Right atrium auricular region (tissue), 2 donors: ENCODE measurements at regions not wholly inside any gene's neighbourhood (a gene's known extent, or its start where the extent isn't known, plus 50 kb on each side); places are given as distances from the start of the nearest gene placed in this dataset.

Source experiments
- DNase-seq: peaks from one replicate; pipeline ENCODE4 v3.0.0-alpha.2; 2019; ENCODE audit warnings: low spot score
- H3K27ac ChIP-seq, 2 donors: fragments of 200-600 bp; sonication (generic); 1 replicate in 1 of 2; 2 replicates in 1 of 2; pipeline ENCODE4 v1.5.1; 2016 to 2019
- H3K27me3 ChIP-seq, 2 donors: fragments of 200-600 bp; sonication (generic); one replicate each; pipeline versions ENCODE4 v1.5.1 to v1.6.0; 2017 to 2019
- H3K36me3 ChIP-seq: fragments of 200-600 bp; sonication (generic); one replicate; pipeline ENCODE4 v1.5.1; 2016
- H3K4me1 ChIP-seq, 2 donors: fragments of 200-600 bp; sonication (generic); one replicate each; pipeline versions ENCODE4 v1.5.1 to v1.6.0; 2017 to 2019
- H3K4me3 ChIP-seq, 2 donors: fragments of 200-600 bp; sonication (generic); 1 replicate in 1 of 2; 2 replicates in 1 of 2; pipeline ENCODE4 v1.5.1; 2017 to 2019; ENCODE audit warnings: mild to moderate bottlenecking in 1 of 2, moderate library complexity in 1 of 2
- H3K9me3 ChIP-seq, 2 donors: fragments of 200-600 bp; sonication (generic); one replicate each; pipeline ENCODE4 v1.5.1; 2019
- TF ChIP-seq, protein P1 (sequence below), 2 donors: fragments of 200-600 bp; sonication (generic); IDR thresholded peaks; one replicate each; pipeline ENCODE4 v1.5.1; 2019; ENCODE audit warnings: antibody characterized with exemption in 2 of 2

- H3K27me3 ChIP-seq: no peaks in the 10 kb centered on the region
- no peaks in the 10 kb centered on the region for H3K36me3 ChIP-seq
- no peak for DNase-seq
- H3K4me1 ChIP-seq: peaks cover 0 to 10% of the 10 kb centered on the region in 2 donors
- TF ChIP-seq, protein P1, sequence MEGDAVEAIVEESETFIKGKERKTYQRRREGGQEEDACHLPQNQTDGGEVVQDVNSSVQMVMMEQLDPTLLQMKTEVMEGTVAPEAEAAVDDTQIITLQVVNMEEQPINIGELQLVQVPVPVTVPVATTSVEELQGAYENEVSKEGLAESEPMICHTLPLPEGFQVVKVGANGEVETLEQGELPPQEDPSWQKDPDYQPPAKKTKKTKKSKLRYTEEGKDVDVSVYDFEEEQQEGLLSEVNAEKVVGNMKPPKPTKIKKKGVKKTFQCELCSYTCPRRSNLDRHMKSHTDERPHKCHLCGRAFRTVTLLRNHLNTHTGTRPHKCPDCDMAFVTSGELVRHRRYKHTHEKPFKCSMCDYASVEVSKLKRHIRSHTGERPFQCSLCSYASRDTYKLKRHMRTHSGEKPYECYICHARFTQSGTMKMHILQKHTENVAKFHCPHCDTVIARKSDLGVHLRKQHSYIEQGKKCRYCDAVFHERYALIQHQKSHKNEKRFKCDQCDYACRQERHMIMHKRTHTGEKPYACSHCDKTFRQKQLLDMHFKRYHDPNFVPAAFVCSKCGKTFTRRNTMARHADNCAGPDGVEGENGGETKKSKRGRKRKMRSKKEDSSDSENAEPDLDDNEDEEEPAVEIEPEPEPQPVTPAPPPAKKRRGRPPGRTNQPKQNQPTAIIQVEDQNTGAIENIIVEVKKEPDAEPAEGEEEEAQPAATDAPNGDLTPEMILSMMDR (IDR thresholded peaks at IDR 0.05): no peak
- H3K4me3 ChIP-seq: no peak overlapping the region
- no peaks in the 10 kb centered on the region for H3K9me3 ChIP-seq
- no peak overlapping the region for H3K27ac ChIP-seq
These were observed 495.1 kb upstream of the SGO1 start for GRCh38 chr3:20680990-20681628.

GRCh38 chr3:20673866-20674265 lies 487.9 kb upstream of the SGO1 start:
- TF ChIP-seq, protein P1 (IDR thresholded peaks at IDR 0.05): no peak
- no peak for DNase-seq
- no peak overlapping the region for H3K27ac ChIP-seq
- peaks cover 0 to 12% of the 10 kb centered on the region in 2 donors for H3K4me1 ChIP-seq
- no peak overlapping the region for H3K4me3 ChIP-seq
- no peaks in the 10 kb centered on the region for H3K27me3 ChIP-seq
- H3K9me3 ChIP-seq: peaks cover 0 to 8% of the 10 kb centered on the region in 2 donors
- H3K36me3 ChIP-seq: no peaks in the 10 kb centered on the region

DNA sequence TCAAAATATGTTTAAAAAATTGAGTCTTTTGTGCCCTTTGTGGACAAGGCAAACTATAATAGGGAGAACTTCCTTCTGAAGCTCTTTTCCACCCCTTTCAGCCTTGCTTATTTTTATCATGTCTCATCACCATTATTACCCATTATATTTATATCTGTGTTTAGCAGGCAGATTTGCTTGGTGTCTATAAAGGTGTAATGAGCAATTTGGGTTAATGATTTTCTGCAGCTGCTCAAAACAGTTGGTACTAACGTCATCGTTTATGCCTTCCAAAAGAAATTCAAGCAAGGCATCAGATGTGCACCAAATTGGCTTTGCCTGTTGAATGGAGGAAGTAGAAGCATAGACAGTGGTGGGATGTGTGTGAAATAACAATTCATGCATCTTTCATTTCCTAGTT lies 483.7 kb upstream of the SGO1 start:
- Histone ChIP-seq H3K4me1 (peaks cover 0 to 30% of the 10 kb centered on the region in 2 donors), H3K27me3 (no peaks in the 10 kb centered on the region), H3K4me3 (no peak overlapping the region), H3K36me3 (no peaks in the 10 kb centered on the region), H3K27ac (peak overlapping the region; percentile 54 to 78), H3K9me3 (peaks cover 0 to 4% of the 10 kb centered on the region in 2 donors)
- DNase-seq: no peak
- TF ChIP-seq, protein P1 (IDR thresholded peaks at IDR 0.05): no peak

GRCh38 chr3:20669184-20669583 lies 483.2 kb upstream of the SGO1 start:
- Histone ChIP-seq H3K4me1 (peaks cover 0 to 30% of the 10 kb centered on the region in 2 donors), H3K27ac (peak overlapping the region; percentile 54 to 78), H3K4me3 (no peak overlapping the region), H3K36me3 (no peaks in the 10 kb centered on the region), H3K9me3 (peaks cover 0 to 4% of the 10 kb centered on the region in 2 donors), H3K27me3 (no peaks in the 10 kb centered on the region)
- no peak for DNase-seq
- TF ChIP-seq, protein P1 (IDR thresholded peaks at IDR 0.05): no peak

DNA sequence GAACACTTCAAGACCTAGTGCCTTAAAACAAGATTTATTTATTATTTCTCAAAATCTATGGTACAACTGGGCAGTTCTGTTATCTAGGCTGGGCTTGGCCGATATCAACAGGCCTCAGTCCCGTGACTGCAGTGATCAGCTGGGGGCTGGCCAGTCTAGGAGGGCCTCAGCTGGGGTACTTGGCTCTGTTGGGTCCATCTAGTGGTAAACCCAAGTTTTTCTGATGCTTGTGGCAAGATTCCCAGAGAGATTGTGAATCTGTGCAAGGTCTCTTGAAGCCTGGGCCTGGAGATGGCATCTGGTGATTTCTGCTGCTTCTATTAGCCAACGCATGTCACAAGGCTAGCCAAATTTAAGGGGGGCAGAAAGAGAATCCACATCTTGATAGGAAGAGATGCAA lies 482.4 kb upstream of the SGO1 start:
- Histone ChIP-seq H3K4me1 (peaks cover 0 to 30% of the 10 kb centered on the region in 2 donors), H3K36me3 (no peaks in the 10 kb centered on the region), H3K4me3 (no peak overlapping the region), H3K27ac (peak overlapping the region; percentile 14 to 78), H3K9me3 (no peaks in the 10 kb centered on the region), H3K27me3 (no peaks in the 10 kb centered on the region)
- TF ChIP-seq, protein P1 (IDR thresholded peaks at IDR 0.05): no peak
- DNase-seq: no peak

DNA sequence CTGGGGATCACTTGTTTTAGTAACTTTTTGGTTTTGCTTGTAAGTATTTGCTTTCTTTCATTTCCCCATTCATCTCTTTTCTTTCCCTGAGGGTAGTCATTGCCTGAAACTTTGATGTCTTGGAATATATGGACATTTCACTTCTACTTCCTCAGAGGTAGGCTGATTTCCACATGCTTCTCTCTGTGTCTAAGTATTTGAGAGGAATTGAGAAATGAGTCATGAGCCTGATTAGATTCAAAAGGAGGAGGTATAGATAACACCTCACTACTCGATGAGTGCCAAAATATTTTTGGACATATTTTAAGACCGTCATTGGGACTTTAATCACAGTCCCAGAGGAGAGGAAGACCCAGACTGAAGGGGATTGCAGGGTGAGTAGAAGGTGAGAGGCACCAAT lies 480.1 kb upstream of the SGO1 start:
- no peaks in the 10 kb centered on the region for H3K9me3 ChIP-seq
- no peak overlapping the region for H3K4me3 ChIP-seq
- peaks cover 0 to 30% of the 10 kb centered on the region in 2 donors for H3K4me1 ChIP-seq
- H3K27ac ChIP-seq: no peak overlapping the region
- no peaks in the 10 kb centered on the region for H3K27me3 ChIP-seq
- H3K36me3 ChIP-seq: no peaks in the 10 kb centered on the region
- TF ChIP-seq, protein P1 (IDR thresholded peaks at IDR 0.05): no peak
- no peak for DNase-seq
